Stimulated activated CD4-positive, alpha-beta T cell treated with anti-CD3 and anti-CD28 coated beads, TNF-alpha, amount 100 ng/mL, for 24 hours (primary cell): ENCODE measurements at regions not wholly inside any gene's neighbourhood (a gene's known extent, or its start where the extent isn't known, plus 50 kb on each side); places are given as distances from the start of the nearest gene placed in this dataset.

Experiments
- DNase-seq, 3 experiments: peaks; one replicate each; pipeline ENCODE4 v3.0.0-alpha.2; 2020; ENCODE audit warnings: low read depth in 3 of 3

- DNase-seq: no peak
These were observed 55.2 kb upstream of the KCNH8 start for GRCh38 chr3:19093084-19093483.

- no peak for DNase-seq
These were observed 70.9 kb upstream of the KCNH8 start for GRCh38 chr3:19077388-19077787.

- no peak for DNase-seq
These were observed 73.3 kb upstream of the KCNH8 start for GRCh38 chr3:19075037-19075436.

- no peak for DNase-seq
These were observed 73.9 kb upstream of the KCNH8 start for GRCh38 chr3:19074257-19074900.

- no peak for DNase-seq
These were observed 74.8 kb upstream of the KCNH8 start for GRCh38 chr3:19073341-19074105.

- no peak for DNase-seq
These were observed 78.0 kb upstream of the KCNH8 start for GRCh38 chr3:19070325-19070724.

GRCh38 chr3:19065027-19065426 lies 83.3 kb upstream of the KCNH8 start:
- DNase-seq: no peak

- DNase-seq: no peak
These were observed 84.4 kb upstream of the KCNH8 start for GRCh38 chr3:19063936-19064335.

GRCh38 chr3:19060404-19060803 lies 87.9 kb upstream of the KCNH8 start:
- DNase-seq: no peak

GRCh38 chr3:19052874-19053273 lies 95.4 kb upstream of the KCNH8 start:
- no peak for DNase-seq

- DNase-seq: no peak
These were observed 101.9 kb upstream of the KCNH8 start for GRCh38 chr3:19046440-19046839.

GRCh38 chr3:19030522-19030839 lies 117.8 kb upstream of the KCNH8 start:
- DNase-seq: no peak

GRCh38 chr3:19029837-19030521 lies 118.3 kb upstream of the KCNH8 start:
- no peak for DNase-seq

GRCh38 chr3:19025441-19025840 lies 122.9 kb upstream of the KCNH8 start:
- DNase-seq: no peak

GRCh38 chr3:19022546-19022945 lies 125.8 kb upstream of the KCNH8 start:
- DNase-seq: no peak

GRCh38 chr3:19016851-19017250 lies 131.5 kb upstream of the KCNH8 start:
- no peak for DNase-seq

GRCh38 chr3:19013879-19014278 lies 134.4 kb upstream of the KCNH8 start:
- DNase-seq: no peak

GRCh38 chr3:19012846-19013245 lies 135.5 kb upstream of the KCNH8 start:
- no peak for DNase-seq

- DNase-seq: no peak
These were observed 145.7 kb upstream of the KCNH8 start for GRCh38 chr3:19002606-19003005.

GRCh38 chr3:18998069-18998468 lies 150.2 kb upstream of the KCNH8 start:
- no peak for DNase-seq

- DNase-seq: no peak
These were observed 155.6 kb upstream of the KCNH8 start for GRCh38 chr3:18992709-18993108.

- no peak for DNase-seq
These were observed 159.0 kb upstream of the KCNH8 start for GRCh38 chr3:18989237-18989795.
